IMR-90 (cell line): ENCODE measurements at regions not wholly inside any gene's neighbourhood (a gene's known extent, or its start where the extent isn't known, plus 50 kb on each side); places are given as distances from the start of the nearest gene placed in this dataset.

Source experiments
- ATAC-seq: fragments of 200-7000 bp; cut with Tn5 transposase; 2 replicates; pipeline ENCODE4 v1.9.1; 2020; ENCODE audit warnings: low read depth, mild to moderate bottlenecking, moderate library complexity
- BruUV-seq: library from RNA; stranded (reverse); fragments of 400-500 nt; replicated peaks from 2 replicates; lab custom pipeline; 2021; lab: Mats Ljungman, UMichigan
- CTCF ChIA-PET: fragments of 300-600 bp; formaldehyde crosslinking; extraction: SDS; loops from one replicate; lab custom pipeline; 2021; ENCODE audit warnings: antibody characterized with exemption; lab: Yijun Ruan, JAX
- POLR2A ChIA-PET: fragments of 300-600 bp; sonication (Branson Sonifier 250); formaldehyde crosslinking; loops from one replicate; lab custom pipeline; 2022; ENCODE audit warnings: antibody characterized with exemption; ENCODE audit not compliant: unreplicated experiment; lab: Charles Lee
- DNase-seq: peaks from one replicate; pipeline ENCODE4 v3.0.0; 2013
- H2AFZ ChIP-seq: replicated peaks from 2 replicates; pipeline ENCODE3; 2013; ENCODE audit warnings: low read length, mild to moderate bottlenecking; ENCODE audit not compliant: poor library complexity
- H2AK5ac ChIP-seq: 2 replicates; pipeline ENCODE4 v1.6.1; 2013; ENCODE audit warnings: low read depth, low read length, inconsistent platforms
- H2AK9ac ChIP-seq: replicated peaks from 2 replicates; pipeline ENCODE3; 2013; ENCODE audit warnings: mild to moderate bottlenecking, low read depth, low read length, moderate library complexity; ENCODE audit not compliant: poor library complexity
- H2BK120ac ChIP-seq: 2 replicates; pipeline ENCODE4 v1.6.1; 2013; ENCODE audit warnings: low read depth, low read length, inconsistent platforms
- H2BK15ac ChIP-seq: 3 replicates; pipeline ENCODE4 v1.6.1; 2013; ENCODE audit warnings: low read depth, low read length, inconsistent platforms
- H2BK20ac ChIP-seq: 2 replicates; pipeline ENCODE4 v1.6.1; 2013; ENCODE audit warnings: low read depth, mild to moderate bottlenecking, inconsistent platforms, low read length, moderate library complexity
- H2BK5ac ChIP-seq: 2 replicates; pipeline ENCODE4 v1.6.1; 2013; ENCODE audit warnings: mild to moderate bottlenecking, low read depth, low read length, inconsistent platforms; ENCODE audit not compliant: poor library complexity, severe bottlenecking
- H3K14ac ChIP-seq: replicated peaks from 2 replicates; pipeline ENCODE4 v1.6.1; 2013; ENCODE audit warnings: low read depth, low read length, inconsistent platforms
- H3K18ac ChIP-seq: 2 replicates; pipeline ENCODE4 v1.6.1; 2013; ENCODE audit warnings: low read depth, low read length, control low read depth
- H3K23ac ChIP-seq: 2 replicates; pipeline ENCODE4 v1.6.1; 2013; ENCODE audit warnings: low read depth, low read length, inconsistent platforms
- H3K27ac ChIP-seq: 2 replicates; pipeline ENCODE4 v1.5.1; 2013; ENCODE audit warnings: mild to moderate bottlenecking, control low read depth, low read length; ENCODE audit not compliant: insufficient read depth
- H3K27me3 ChIP-seq: 2 replicates; pipeline ENCODE4 v1.6.1; 2013; ENCODE audit warnings: low read length; ENCODE audit not compliant: control insufficient read depth, insufficient read depth
- H3K36me3 ChIP-seq: 2 replicates; pipeline ENCODE4 v1.6.1; 2013; ENCODE audit warnings: low read length, mixed read lengths; ENCODE audit not compliant: control insufficient read depth, insufficient read depth
- H3K4ac ChIP-seq: 2 replicates; pipeline ENCODE4 v1.6.1; 2013; ENCODE audit warnings: low read depth, low read length, inconsistent platforms
- H3K4me1 ChIP-seq: 2 replicates; pipeline ENCODE4 v1.6.1; 2013; ENCODE audit warnings: low read length, mixed read lengths; ENCODE audit not compliant: control insufficient read depth, insufficient read depth
- H3K4me2 ChIP-seq: 2 replicates; pipeline ENCODE4 v1.6.1; 2013; ENCODE audit warnings: low read depth, mild to moderate bottlenecking, control low read depth, low read length, moderate library complexity
- H3K4me3 ChIP-seq: 2 replicates; pipeline ENCODE4 v1.5.1; 2013; ENCODE audit warnings: low read depth, mild to moderate bottlenecking, control low read depth, low read length, moderate library complexity; ENCODE audit not compliant: insufficient read depth
- H3K56ac ChIP-seq: 2 replicates; pipeline ENCODE4 v1.6.1; 2013; ENCODE audit warnings: low read length, inconsistent platforms; ENCODE audit not compliant: insufficient read depth; ENCODE audit errors: extremely low read depth
- H3K79me1 ChIP-seq, 2 experiments: 2 replicates each; pipeline ENCODE4 v1.6.1; 2013; ENCODE audit warnings: low read length in 2 of 2, inconsistent platforms in 1 of 2, low read depth in 1 of 2
- H3K9ac ChIP-seq: 2 replicates; pipeline ENCODE4 v1.6.1; 2013; ENCODE audit warnings: low read depth, low read length, control low read depth
- H3K9me1 ChIP-seq: 2 replicates; pipeline ENCODE4 v1.6.1; 2013; ENCODE audit warnings: low read length, inconsistent platforms; ENCODE audit not compliant: insufficient read depth
- H3K9me3 ChIP-seq: 2 replicates; pipeline ENCODE4 v1.6.1; 2013; ENCODE audit warnings: low read length; ENCODE audit not compliant: control insufficient read depth, insufficient read depth
- H4K20me1 ChIP-seq: 2 replicates; pipeline ENCODE4 v1.6.1; 2013; ENCODE audit warnings: low read length, inconsistent platforms; ENCODE audit not compliant: insufficient read depth
- H4K5ac ChIP-seq: 2 replicates; pipeline ENCODE4 v1.6.1; 2013; ENCODE audit warnings: mild to moderate bottlenecking, low read depth, low read length, control low read depth
- H4K8ac ChIP-seq, 2 experiments: 2 replicates each; pipeline ENCODE4 v1.6.1; 2013; ENCODE audit warnings: low read depth in 2 of 2, low read length in 2 of 2, control low read depth in 1 of 2, inconsistent platforms in 1 of 2
- H4K91ac ChIP-seq: 2 replicates; pipeline ENCODE4 v1.6.1; 2013; ENCODE audit warnings: low read depth, low read length, inconsistent platforms; ENCODE audit not compliant: insufficient read depth
- BHLHE40 ChIP-seq: fragments of 150-350 bp; IDR thresholded peaks from 2 replicates; pipeline ENCODE4 v1.6.1; 2016; ENCODE audit warnings: mild to moderate bottlenecking, low read depth, low read length
- CEBPB ChIP-seq: IDR thresholded peaks from 2 replicates; pipeline ENCODE4 v1.6.1; 2012; ENCODE audit warnings: low read depth, low read length, improper control_type of control experiment
- CHD1 ChIP-seq: IDR thresholded peaks from 2 replicates; pipeline ENCODE4 v1.6.1; 2012; ENCODE audit warnings: low read depth, low read length, improper control_type of control experiment
- CTCF ChIP-seq: conservative IDR thresholded peaks from 2 replicates; pipeline ENCODE4 v1.5.1; 2012; ENCODE audit warnings: mild to moderate bottlenecking, low read depth, low read length, improper control_type of control experiment
- ELK1 ChIP-seq: fragments of 150-350 bp; IDR thresholded peaks from 2 replicates; pipeline ENCODE4 v1.6.1; 2016; ENCODE audit warnings: low read depth, mild to moderate bottlenecking, low read length, moderate library complexity, borderline replicate concordance
- FOS ChIP-seq: fragments of 150-350 bp; IDR thresholded peaks from 2 replicates; pipeline ENCODE4 v1.6.1; 2016; ENCODE audit warnings: low read depth, low read length
- MAFK ChIP-seq: IDR thresholded peaks from 2 replicates; pipeline ENCODE4 v1.6.1; 2012; ENCODE audit warnings: low read depth, low read length, improper control_type of control experiment
- MAZ ChIP-seq: IDR thresholded peaks from 2 replicates; pipeline ENCODE4 v1.6.1; 2012; ENCODE audit warnings: low read depth, mild to moderate bottlenecking, low read length, improper control_type of control experiment, moderate library complexity, borderline replicate concordance
- MXI1 ChIP-seq: IDR thresholded peaks from 2 replicates; pipeline ENCODE4 v1.6.1; 2012; ENCODE audit warnings: low read depth, mild to moderate bottlenecking, low read length, moderate library complexity, borderline replicate concordance
- NFE2L2 ChIP-seq: fragments of 150-350 bp; IDR thresholded peaks from 2 replicates; pipeline ENCODE4 v1.6.1; 2016; ENCODE audit warnings: low read depth, mild to moderate bottlenecking, low read length
- POLR2A ChIP-seq: IDR thresholded peaks from 2 replicates; pipeline ENCODE4 v1.6.1; 2012; ENCODE audit warnings: mild to moderate bottlenecking, low read depth, low read length
- RAD21 ChIP-seq: IDR thresholded peaks from 2 replicates; pipeline ENCODE4 v1.6.1; 2012; ENCODE audit warnings: low read length, improper control_type of control experiment
- RCOR1 ChIP-seq: IDR thresholded peaks from 2 replicates; pipeline ENCODE4 v1.6.1; 2012; ENCODE audit warnings: mild to moderate bottlenecking, low read length, improper control_type of control experiment; ENCODE audit not compliant: insufficient replicate concordance
- RFX5 ChIP-seq: IDR thresholded peaks from 2 replicates; pipeline ENCODE4 v1.8.0; 2012; ENCODE audit warnings: low read depth, mild to moderate bottlenecking, low read length, moderate library complexity
- SMC3 ChIP-seq: fragments of 150-350 bp; IDR thresholded peaks from 2 replicates; pipeline ENCODE4 v1.6.1; 2016; ENCODE audit warnings: low read depth, mild to moderate bottlenecking, antibody characterized with exemption, low read length, moderate library complexity
- USF2 ChIP-seq: fragments of 150-350 bp; IDR thresholded peaks from 2 replicates; pipeline ENCODE4 v1.6.1; 2017; ENCODE audit warnings: mild to moderate bottlenecking, antibody characterized with exemption, low read length, low read depth
- WGBS, 2 experiments: methylation state at CpG; one replicate each; pipeline versions ENCODE4 v1.1.5 to v1.1.7; 2013; ENCODE audit warnings: missing lambda C conversion rate in 2 of 2; ENCODE audit not compliant: insufficient read length in 1 of 2; ENCODE audit errors: extremely low coverage in 2 of 2; 5-methylcytosine and 5-hydroxymethylcytosine counted together
- dilution Hi-C: fragments of 300-500 bp; cut with HindIII; formaldehyde crosslinking; loops from one replicate; pipeline ENCODE4 v1.14.3; 2018; ENCODE audit warnings: low sequenced_read_pairs; ENCODE audit not compliant: unreplicated experiment
- in situ Hi-C: fragments of 300-500 bp; cut with MboI; formaldehyde crosslinking; loops from 3 replicates; pipeline ENCODE4 v1.14.3; 2019; ENCODE audit warnings: low sequenced_read_pairs, inconsistent platforms, mixed read lengths
- intact Hi-C: fragments of 100-400 bp; cut with micrococcal nuclease; formaldehyde crosslinking; loops from 2 replicates; pipeline ENCODE4 v1.10.0; 2022

- H3K56ac ChIP-seq, result no peak overlapping the region
- H3K4me2 ChIP-seq, result no peak overlapping the region
- H3K9ac ChIP-seq, result no peak overlapping the region
- no peaks in the 10 kb centered on the region for H3K79me1 ChIP-seq
- H3K4me1 ChIP-seq, result no peaks in the 10 kb centered on the region
- no peaks in the 10 kb centered on the region for H4K20me1 ChIP-seq
- ATAC-seq (no peak), DNase-seq (no peak)
- intact Hi-C loops (no loop called here), dilution Hi-C loops (no loop called here), in situ Hi-C loops (no loop called here)
- H4K91ac ChIP-seq, result no peak overlapping the region
- H2BK20ac ChIP-seq, result no peak overlapping the region
- no peak for TF ChIP-seq BHLHE40
- TF ChIP-seq USF2, result no peak
- no peak for TF ChIP-seq MAFK
- TF ChIP-seq CHD1, result no peak
- TF ChIP-seq POLR2A, result no peak
- no peak for TF ChIP-seq FOS
- no peak for TF ChIP-seq CEBPB
- TF ChIP-seq ELK1, result no peak
- TF ChIP-seq SMC3, result no peak
- TF ChIP-seq CTCF, result no peak
- no peak for TF ChIP-seq RFX5
- no peak for TF ChIP-seq RAD21
- no peak for TF ChIP-seq MAZ
- no peak for TF ChIP-seq MXI1
- no peak for TF ChIP-seq NFE2L2
- no peak for TF ChIP-seq RCOR1
- no peak overlapping the region for H4K8ac ChIP-seq
- no peak overlapping the region for H3K18ac ChIP-seq
- ChIA-PET CTCF (no interaction called here), POLR2A (no interaction called here)
- H3K27ac ChIP-seq, result no peak overlapping the region
- no peak overlapping the region for H2AFZ ChIP-seq
- BruUV-seq, result no TSS peak
- H3K14ac ChIP-seq, result no peak overlapping the region
- no peak overlapping the region for H3K4ac ChIP-seq
- no peak overlapping the region for H4K5ac ChIP-seq
- H3K9me1 ChIP-seq, result no peaks in the 10 kb centered on the region
- no peak overlapping the region for H2AK9ac ChIP-seq
- H3K36me3 ChIP-seq, result no peaks in the 10 kb centered on the region
- H3K27me3 ChIP-seq, result no peaks in the 10 kb centered on the region
- H2AK5ac ChIP-seq, result no peak overlapping the region
- WGBS, 2 experiments, result 17% methylated on average over 1 of the region's 6 CpGs; no CpG with 5 or more reads in 1 of the 2 experiments
- no peak overlapping the region for H2BK15ac ChIP-seq
- no peak overlapping the region for H3K23ac ChIP-seq
- H3K4me3 ChIP-seq, result no peak overlapping the region
- H3K9me3 ChIP-seq, result peaks cover 32% of the 10 kb centered on the region
- H2BK5ac ChIP-seq, result no peak overlapping the region
- no peak overlapping the region for H2BK120ac ChIP-seq
Observed at GRCh38 chr19:56905631-56906150, 65.2 kb upstream of the PEG3 start.
